Ammon's horn (tissue), 1 donor: ENCODE measurements at regions not wholly inside any gene's neighbourhood (a gene's known extent, or its start where the extent isn't known, plus 50 kb on each side); places are given as distances from the start of the nearest gene placed in this dataset.

ENCODE experiments used
- DNase-seq: peaks from one replicate; pipeline ENCODE4 v3.0.0-alpha.2; 2016; ENCODE audit warnings: low spot score

GRCh38 chr10:71124921-71125748 is 87.2 kb upstream of the UNC5B start:
- no peak for DNase-seq

GRCh38 chr10:71125749-71126107 is 86.6 kb upstream of the UNC5B start:
- DNase-seq: no peak

DNA sequence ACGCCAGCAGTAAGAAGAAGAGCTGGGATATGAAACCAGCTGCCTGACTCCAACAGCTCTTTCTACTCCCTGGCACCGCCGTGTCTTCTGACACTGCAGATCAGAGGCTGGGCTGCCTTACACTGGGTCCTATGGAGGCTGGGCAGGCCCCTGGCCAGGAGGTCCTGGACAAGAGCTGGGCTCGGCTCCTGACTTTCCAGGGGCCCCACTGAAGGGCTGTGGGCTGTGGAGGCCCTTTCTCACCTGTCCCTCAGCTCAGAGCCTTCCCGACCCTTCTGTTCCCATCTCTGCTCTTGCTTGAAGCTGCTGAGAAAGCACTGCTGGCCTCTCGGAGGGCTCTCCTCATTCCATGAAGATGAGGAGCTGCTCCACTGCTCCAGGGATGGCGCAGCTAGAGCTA is 85.9 kb upstream of the UNC5B start:
- no peak for DNase-seq

- DNase-seq: no peak
Measured at GRCh38 chr10:71127104-71127503, 85.3 kb upstream of the UNC5B start.

GRCh38 chr10:71127773-71128172 is 84.6 kb upstream of the UNC5B start:
- DNase-seq: no peak

- no peak for DNase-seq
Measured at GRCh38 chr10:71128311-71128980, 83.9 kb upstream of the UNC5B start.

DNA sequence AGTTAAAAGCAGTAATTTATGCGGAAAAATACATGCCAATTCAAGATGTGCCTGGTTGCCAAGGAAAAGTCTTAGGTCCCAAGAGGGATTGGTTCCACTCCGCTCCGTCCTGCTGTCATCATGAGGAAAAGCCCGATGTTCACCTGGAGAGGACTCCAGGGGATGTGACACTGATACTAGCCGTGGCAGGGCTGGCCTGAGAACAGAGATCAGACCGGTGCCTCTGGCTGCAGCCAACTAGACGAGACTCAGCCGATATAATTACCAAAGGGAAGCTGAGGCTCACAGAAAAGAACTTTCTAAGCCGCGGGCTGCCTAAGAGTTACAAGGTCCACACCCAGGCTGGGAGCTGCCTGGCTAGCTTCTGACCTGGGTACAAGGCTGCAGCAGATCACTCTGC is 81.3 kb upstream of the UNC5B start:
- DNase-seq: no peak

GRCh38 chr10:71131508-71132088 is 80.8 kb upstream of the UNC5B start:
- no peak for DNase-seq

- DNase-seq: no peak
Measured at GRCh38 chr10:71132321-71132810, 80.0 kb upstream of the UNC5B start.

GRCh38 chr10:71133710-71134686 is 78.4 kb upstream of the UNC5B start:
- no peak for DNase-seq

DNA sequence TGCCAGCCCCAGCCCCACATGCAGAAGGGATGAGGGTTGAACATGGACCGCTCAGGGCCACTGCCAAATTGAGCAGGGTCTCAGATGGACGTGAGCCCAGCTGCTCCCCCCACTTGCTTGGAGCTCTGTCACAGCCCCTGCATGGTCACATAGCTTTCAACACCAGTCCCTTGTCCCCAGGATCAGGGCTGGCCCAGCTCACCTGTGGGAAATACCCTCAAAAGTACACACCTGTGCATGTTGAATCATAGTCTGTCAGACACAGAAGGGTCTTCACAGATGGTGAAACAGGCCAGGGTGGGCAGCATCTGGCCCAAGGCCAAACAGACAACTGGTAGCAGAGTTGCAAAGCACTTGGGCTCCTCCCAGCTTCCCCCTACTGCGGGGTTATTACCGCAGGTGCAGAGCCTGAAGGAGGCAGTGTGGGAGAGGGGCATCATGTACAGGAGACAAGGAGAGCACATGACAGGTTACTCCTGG is 77.6 kb upstream of the UNC5B start:
- DNase-seq: no peak

DNA sequence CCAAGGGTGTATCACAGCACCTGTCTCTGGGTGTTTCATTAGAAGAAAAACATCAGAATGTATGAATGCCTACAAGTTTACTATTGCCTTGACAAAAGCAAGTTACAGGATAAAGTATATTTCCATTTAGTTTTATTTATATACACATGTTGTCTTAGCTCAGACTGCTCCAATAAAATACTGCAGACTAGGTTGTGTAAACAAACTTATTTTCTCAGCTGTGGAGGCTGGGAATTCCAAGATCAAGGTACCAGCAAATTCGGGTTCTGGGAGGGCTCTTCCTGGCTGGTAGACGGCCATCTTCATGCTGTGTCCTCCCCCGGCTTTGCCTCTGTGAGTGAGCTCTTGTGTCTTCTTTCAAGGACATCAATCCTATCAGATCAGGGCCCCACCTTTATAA is 77.1 kb upstream of the UNC5B start:
- DNase-seq: no peak

DNA sequence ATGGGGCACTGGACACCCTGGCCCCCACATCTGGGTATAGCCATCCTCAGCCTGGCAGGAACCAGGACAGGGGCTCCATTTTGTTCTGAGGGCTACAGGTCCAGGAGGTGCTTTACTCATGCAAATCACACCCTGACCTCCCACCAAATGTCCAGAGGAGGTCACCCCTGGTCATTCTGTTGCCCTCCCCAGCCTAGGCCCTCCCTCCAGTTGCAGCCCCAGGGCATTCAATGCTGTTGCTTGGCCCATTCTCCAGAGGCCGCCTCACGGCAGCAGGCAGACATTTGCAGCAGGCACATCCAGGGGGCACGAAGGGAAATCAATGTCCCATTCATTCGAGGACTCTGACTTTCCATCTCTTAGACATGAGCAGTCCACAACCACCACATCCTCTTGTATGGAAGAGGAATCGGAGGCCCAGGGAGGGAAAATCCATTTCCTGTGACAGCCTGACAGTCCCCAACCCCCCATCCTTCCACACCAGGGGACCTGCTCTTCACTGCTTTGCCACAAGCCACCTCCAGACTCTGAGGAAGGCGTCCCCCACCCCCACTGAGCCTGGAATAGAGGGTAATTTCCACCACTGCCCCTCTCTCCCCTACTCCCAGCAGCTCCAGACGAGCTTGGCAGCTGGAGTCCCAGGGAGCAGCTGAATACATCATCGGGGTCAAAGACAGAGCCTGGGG is 76.2 kb upstream of the UNC5B start:
- DNase-seq: no peak

GRCh38 chr10:71137701-71138100 is 74.7 kb upstream of the UNC5B start:
- DNase-seq: no peak

DNA sequence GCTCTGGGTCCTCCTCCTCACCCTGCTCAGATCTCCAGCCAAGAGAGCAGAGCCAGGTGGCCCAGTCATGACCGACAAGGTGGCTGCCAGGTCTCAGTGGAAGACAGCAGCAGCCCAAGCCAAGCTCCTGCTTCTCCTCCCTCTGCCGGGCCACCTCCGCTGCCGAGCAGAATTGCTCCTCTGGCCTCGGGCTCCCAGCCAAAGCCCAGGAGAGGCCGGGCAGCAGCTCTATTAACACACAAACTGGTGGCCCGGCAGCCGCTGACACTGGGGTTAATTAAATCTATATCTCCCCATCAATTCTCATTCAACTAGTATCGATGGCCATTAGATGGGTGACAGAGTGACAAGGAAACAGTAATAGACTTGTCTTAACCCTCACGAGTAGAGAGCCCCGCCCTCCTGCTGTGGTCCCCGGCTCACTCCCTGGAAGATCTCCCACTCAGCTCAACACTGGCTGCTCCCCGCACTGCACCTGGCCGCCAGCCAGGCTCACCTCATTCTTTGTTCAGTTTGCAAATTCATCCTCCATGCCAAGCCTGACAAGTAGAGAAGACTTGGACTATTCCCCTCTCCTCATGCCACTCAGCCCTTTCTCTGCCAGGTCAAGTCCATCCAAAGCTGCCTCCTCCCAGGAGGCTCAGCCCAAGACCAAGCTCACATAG is 74.1 kb upstream of the UNC5B start:
- no peak for DNase-seq

DNA sequence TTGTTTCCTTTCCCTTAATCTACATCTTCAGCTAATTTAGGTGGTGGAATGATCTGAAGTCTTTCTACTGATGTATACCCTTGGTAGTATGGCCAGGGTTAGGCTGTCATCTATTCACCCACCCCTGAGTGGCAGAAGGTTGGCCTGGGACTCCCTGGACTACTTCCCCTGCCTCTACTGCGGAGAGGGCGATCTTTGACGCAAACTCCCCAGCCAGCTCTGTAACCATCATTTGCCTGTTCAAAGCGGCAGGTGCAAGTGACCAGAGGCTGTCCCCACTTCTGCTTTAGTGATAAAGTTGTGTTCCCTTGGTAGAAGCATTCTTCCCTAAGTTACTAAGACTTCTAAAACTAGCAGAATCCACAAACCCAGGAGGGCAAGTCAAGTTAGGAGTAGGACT is 70.8 kb upstream of the UNC5B start:
- no peak for DNase-seq

DNA sequence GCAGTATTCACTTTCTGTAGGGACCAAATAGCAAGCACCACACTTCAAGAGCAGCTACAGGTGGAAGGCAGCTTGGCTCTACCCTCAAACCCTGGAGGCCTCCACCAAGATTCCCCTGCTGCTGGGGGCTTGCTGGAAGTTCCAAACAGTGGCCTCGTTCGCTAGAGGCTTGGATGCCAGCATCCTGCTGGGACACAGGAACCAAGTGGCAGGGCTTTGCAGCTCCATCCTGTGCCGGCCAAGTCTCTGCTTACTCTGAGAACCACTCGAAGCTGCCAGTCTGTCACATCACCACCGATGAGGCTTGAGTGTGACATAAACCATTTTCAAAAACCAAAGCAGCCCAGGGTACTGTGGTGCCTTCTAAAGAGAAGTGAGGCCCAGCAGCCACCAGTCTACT is 69.2 kb upstream of the UNC5B start:
- no peak for DNase-seq

DNA sequence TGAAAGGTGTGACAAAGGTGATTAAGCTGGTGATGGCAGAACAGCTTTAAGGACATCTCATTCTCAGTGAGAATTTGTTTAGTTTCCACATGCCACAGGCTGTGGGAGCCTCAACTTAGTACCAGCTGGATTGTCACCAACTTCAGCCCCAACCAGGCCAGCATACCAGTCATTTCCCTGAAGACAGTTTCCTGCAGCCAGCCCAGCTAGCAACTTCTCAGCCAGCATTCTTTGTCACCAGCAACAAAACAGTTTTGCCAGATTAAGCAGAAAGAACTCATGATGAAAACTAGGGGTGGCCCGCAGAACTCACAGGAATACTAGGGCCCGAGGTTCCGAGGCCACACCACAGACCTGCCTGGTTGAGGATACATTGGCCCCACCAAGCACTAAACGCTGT is 68.8 kb upstream of the UNC5B start:
- no peak for DNase-seq

GRCh38 chr10:71144824-71145223 is 67.5 kb upstream of the UNC5B start:
- DNase-seq: no peak

- DNase-seq: no peak
Measured at GRCh38 chr10:71145352-71145945, 66.9 kb upstream of the UNC5B start.
